PC-3 (cell line): ENCODE measurements at regions not wholly inside any gene's neighbourhood (a gene's known extent, or its start where the extent isn't known, plus 50 kb on each side); places are given as distances from the start of the nearest gene placed in this dataset.

Experiments
- ATAC-seq: fragments of 200-7000 bp; cut with Tn5 transposase; 2 replicates; pipeline ENCODE4 v1.9.1; 2020; ENCODE audit warnings: mild to moderate bottlenecking, moderate library complexity
- BruUV-seq: library from RNA; stranded (reverse); fragments of 400-500 nt; replicated peaks from 2 replicates; lab custom pipeline; 2021; lab: Mats Ljungman, UMichigan
- CTCF ChIA-PET: fragments of 300-600 bp; sonication (Branson Sonifier 250); formaldehyde crosslinking; loops from one replicate; lab custom pipeline; 2022; ENCODE audit warnings: antibody characterized with exemption; lab: Charles Lee
- POLR2A ChIA-PET: fragments of 300-600 bp; sonication (Branson Sonifier 250); formaldehyde crosslinking; loops from one replicate; lab custom pipeline; 2022; ENCODE audit warnings: antibody characterized with exemption; ENCODE audit not compliant: unreplicated experiment; lab: Charles Lee
- DNase-seq: peaks from one replicate; pipeline ENCODE4 v3.0.0-alpha.2; 2015
- H2AFZ ChIP-seq: fragments of 300-600 bp; sonication (generic); 2 replicates; pipeline ENCODE4 v1.6.0; 2016; ENCODE audit warnings: antibody characterized with exemption, low read length
- H3F3A ChIP-seq: fragments of 300-600 bp; sonication (generic); one replicate; pipeline ENCODE4 v1.6.0; 2017; ENCODE audit warnings: antibody characterized with exemption, low read length, control low read depth, mild to moderate bottlenecking; ENCODE audit not compliant: unreplicated experiment
- H3K27ac ChIP-seq: fragments of 300-600 bp; sonication (generic); 2 replicates; pipeline ENCODE4 v1.5.1; 2016; ENCODE audit warnings: mild to moderate bottlenecking, low read length
- H3K27me3 ChIP-seq: fragments of 300-600 bp; sonication (generic); 2 replicates; pipeline ENCODE4 v1.6.1; 2016; ENCODE audit warnings: low read length, mixed read lengths
- H3K36me3 ChIP-seq: fragments of 300-600 bp; sonication (generic); 2 replicates; pipeline ENCODE4 v1.6.1; 2016; ENCODE audit warnings: low read depth, mixed run types, low read length, mixed read lengths
- H3K4me1 ChIP-seq: fragments of 300-600 bp; sonication (generic); 2 replicates; pipeline ENCODE4 v1.5.1; 2016; ENCODE audit warnings: low read length; ENCODE audit not compliant: insufficient read depth
- H3K4me2 ChIP-seq: fragments of 300-600 bp; sonication (generic); 2 replicates; pipeline ENCODE4 v1.6.0; 2016; ENCODE audit warnings: low read length
- H3K4me3 ChIP-seq: fragments of 300-600 bp; sonication (generic); 2 replicates; pipeline ENCODE4 v1.5.1; 2016; ENCODE audit warnings: mild to moderate bottlenecking, low read length, mixed read lengths
- H3K79me2 ChIP-seq: fragments of 300-600 bp; sonication (generic); 2 replicates; pipeline ENCODE4 v1.6.1; 2017; ENCODE audit warnings: low read length, mixed read lengths
- H3K9ac ChIP-seq: fragments of 300-600 bp; sonication (generic); 2 replicates; pipeline ENCODE4 v1.6.0; 2016; ENCODE audit warnings: mild to moderate bottlenecking, low read length
- H3K9me2 ChIP-seq: fragments of 300-600 bp; sonication (generic); replicated peaks from 2 replicates; pipeline ENCODE4 v1.6.1; 2016; ENCODE audit warnings: mixed run types, low read length, mixed read lengths
- H3K9me3 ChIP-seq: fragments of 300-600 bp; sonication (generic); 2 replicates; pipeline ENCODE4 v1.6.1; 2016; ENCODE audit warnings: low read length, mixed read lengths
- H4K20me1 ChIP-seq: fragments of 300-600 bp; sonication (generic); 2 replicates; pipeline ENCODE4 v1.6.1; 2016; ENCODE audit warnings: low read length, mixed read lengths
- EZH2 ChIP-seq: fragments of 300-600 bp; sonication (generic); IDR thresholded peaks from one replicate; pipeline ENCODE4 v1.6.1; 2017; ENCODE audit warnings: antibody characterized with exemption, mild to moderate bottlenecking, low read length; ENCODE audit not compliant: unreplicated experiment
- EZH2phosphoT487 ChIP-seq: fragments of 300-600 bp; sonication (generic); IDR thresholded peaks from 2 replicates; pipeline ENCODE4 v1.6.1; 2018; ENCODE audit warnings: mild to moderate bottlenecking, antibody characterized with exemption, low read length, borderline replicate concordance
- intact Hi-C: fragments of 100-400 bp; cut with micrococcal nuclease; formaldehyde crosslinking; loops from 2 replicates; pipeline ENCODE4 v1.9.0; 2023
- TF ChIP-seq, protein P1 (sequence below): fragments of 300-600 bp; sonication (generic); conservative IDR thresholded peaks from 2 replicates; pipeline ENCODE4 v1.5.1; 2017; ENCODE audit warnings: antibody characterized with exemption, low read depth, mild to moderate bottlenecking, low read length

DNA sequence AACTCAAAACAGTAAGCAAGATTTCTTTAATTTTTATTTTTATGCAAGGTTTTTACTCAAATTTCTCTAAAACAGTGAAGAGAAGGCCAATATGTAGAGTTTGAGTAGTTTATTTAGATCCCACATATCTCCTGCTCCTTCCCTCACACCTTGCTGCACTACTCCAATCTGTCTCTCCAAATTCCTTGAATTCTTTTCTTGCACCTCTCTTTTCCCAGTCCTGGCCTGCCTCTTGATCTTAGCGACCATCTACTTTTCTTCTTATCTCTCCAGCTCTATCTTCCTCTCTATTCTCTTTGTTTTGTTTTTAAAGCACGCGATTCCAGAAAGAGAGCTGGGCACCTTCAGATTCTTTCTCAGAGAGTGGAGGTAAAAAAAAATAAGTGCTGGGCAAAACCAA, 86.7 kb upstream of the KCNQ5 start:
- H3F3A ChIP-seq: no peaks in the 10 kb centered on the region
- no peak overlapping the region for H3K9ac ChIP-seq
- no TSS peak for BruUV-seq
- H3K9me3 ChIP-seq: no peaks in the 10 kb centered on the region
- H3K4me2 ChIP-seq: no peak overlapping the region
- intact Hi-C loops: no loop called here
- ATAC-seq (no peak), DNase-seq (no peak)
- H3K79me2 ChIP-seq: no peaks in the 10 kb centered on the region
- no peaks in the 10 kb centered on the region for H3K36me3 ChIP-seq
- CTCF ChIA-PET: no interaction called here
- no peak overlapping the region for H2AFZ ChIP-seq
- H3K27me3 ChIP-seq: no peaks in the 10 kb centered on the region
- TF ChIP-seq EZH2phosphoT487 (no peak), EZH2 (no peak)
- TF ChIP-seq, protein P1, sequence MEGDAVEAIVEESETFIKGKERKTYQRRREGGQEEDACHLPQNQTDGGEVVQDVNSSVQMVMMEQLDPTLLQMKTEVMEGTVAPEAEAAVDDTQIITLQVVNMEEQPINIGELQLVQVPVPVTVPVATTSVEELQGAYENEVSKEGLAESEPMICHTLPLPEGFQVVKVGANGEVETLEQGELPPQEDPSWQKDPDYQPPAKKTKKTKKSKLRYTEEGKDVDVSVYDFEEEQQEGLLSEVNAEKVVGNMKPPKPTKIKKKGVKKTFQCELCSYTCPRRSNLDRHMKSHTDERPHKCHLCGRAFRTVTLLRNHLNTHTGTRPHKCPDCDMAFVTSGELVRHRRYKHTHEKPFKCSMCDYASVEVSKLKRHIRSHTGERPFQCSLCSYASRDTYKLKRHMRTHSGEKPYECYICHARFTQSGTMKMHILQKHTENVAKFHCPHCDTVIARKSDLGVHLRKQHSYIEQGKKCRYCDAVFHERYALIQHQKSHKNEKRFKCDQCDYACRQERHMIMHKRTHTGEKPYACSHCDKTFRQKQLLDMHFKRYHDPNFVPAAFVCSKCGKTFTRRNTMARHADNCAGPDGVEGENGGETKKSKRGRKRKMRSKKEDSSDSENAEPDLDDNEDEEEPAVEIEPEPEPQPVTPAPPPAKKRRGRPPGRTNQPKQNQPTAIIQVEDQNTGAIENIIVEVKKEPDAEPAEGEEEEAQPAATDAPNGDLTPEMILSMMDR: no peak
- H3K4me3 ChIP-seq: no peak overlapping the region
- H3K9me2 ChIP-seq: no peaks in the 10 kb centered on the region
- POLR2A ChIA-PET: no interaction called here
- no peaks in the 10 kb centered on the region for H4K20me1 ChIP-seq
- no peak overlapping the region for H3K27ac ChIP-seq
- peaks cover 18% of the 10 kb centered on the region for H3K4me1 ChIP-seq

DNA sequence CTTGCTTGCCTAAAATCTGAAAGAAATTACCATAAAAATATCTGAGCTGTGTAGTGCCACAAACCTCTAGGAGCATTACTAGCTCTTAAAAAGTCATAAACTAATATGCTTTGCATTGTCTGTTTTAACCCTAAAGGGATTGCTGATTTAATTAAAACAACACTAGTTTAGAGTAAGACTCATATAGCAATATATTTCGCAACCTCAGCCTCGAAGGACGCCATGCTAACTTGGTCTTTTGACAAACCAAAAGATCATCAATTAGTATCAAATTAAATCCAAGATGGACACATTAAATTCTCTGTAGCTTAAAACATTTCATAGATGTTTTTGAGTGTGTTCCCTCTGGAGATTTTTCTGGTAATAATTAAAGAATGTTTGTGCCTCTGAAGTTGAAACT, 74.8 kb upstream of the KCNQ5 start:
- H3K9me2 ChIP-seq: no peaks in the 10 kb centered on the region
- no peaks in the 10 kb centered on the region for H3K27me3 ChIP-seq
- H3K79me2 ChIP-seq: no peaks in the 10 kb centered on the region
- no peak overlapping the region for H3K9ac ChIP-seq
- no peak overlapping the region for H3K4me2 ChIP-seq
- DNase-seq (no peak), ATAC-seq (no peak)
- TF ChIP-seq EZH2phosphoT487 (no peak), EZH2 (no peak)
- TF ChIP-seq, protein P1: no peak
- no peak overlapping the region for H3K27ac ChIP-seq
- ChIA-PET CTCF (no interaction called here), POLR2A (no interaction called here)
- no TSS peak for BruUV-seq
- H2AFZ ChIP-seq: no peak overlapping the region
- no peaks in the 10 kb centered on the region for H3K36me3 ChIP-seq
- intact Hi-C loops: no loop called here
- H4K20me1 ChIP-seq: no peaks in the 10 kb centered on the region
- H3F3A ChIP-seq: no peaks in the 10 kb centered on the region
- no peaks in the 10 kb centered on the region for H3K9me3 ChIP-seq
- peaks cover 17% of the 10 kb centered on the region for H3K4me1 ChIP-seq
- no peak overlapping the region for H3K4me3 ChIP-seq

DNA sequence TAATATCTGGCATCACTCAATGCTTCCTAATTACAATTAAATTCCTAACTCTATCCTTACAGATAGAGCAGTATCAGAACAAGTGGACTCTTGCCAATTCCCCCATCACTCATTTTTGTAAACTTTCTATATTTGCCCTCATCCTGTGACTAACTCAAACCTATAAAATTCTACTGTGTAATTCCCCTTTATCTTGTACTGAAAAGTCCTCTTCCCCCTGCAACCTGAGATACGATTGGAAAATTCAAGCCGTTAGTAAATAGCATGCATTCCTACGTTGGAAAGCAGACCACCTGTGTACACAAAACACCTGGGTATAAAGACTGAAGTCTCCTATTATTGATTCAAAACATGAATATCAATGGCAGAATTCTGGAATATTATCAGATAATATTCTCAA, 70.4 kb upstream of the KCNQ5 start:
- intact Hi-C loops: loop anchor here (5.0 kb wide), 4 partner anchors 96 to 901 kb away; partner anchors contain the start of gene CGAS
- Histone ChIP-seq H3K9ac (0 out of 2 replicates have a peak overlapping the region, but pooled peaks have one; percentile 23), H4K20me1 (no peaks in the 10 kb centered on the region), H3K27me3 (no peaks in the 10 kb centered on the region), H2AFZ (no peak overlapping the region), H3K9me2 (no peaks in the 10 kb centered on the region), H3K4me2 (peak overlapping the region; percentile 73), H3K4me1 (peaks cover 54% of the 10 kb centered on the region), H3K79me2 (no peaks in the 10 kb centered on the region), H3K4me3 (no peak overlapping the region), H3F3A (peaks cover 8% of the 10 kb centered on the region), H3K27ac (peak overlapping the region; percentile 98), H3K36me3 (no peaks in the 10 kb centered on the region), H3K9me3 (no peaks in the 10 kb centered on the region)
- no TSS peak for BruUV-seq
- ATAC-seq (peak; percentile 29), DNase-seq (peak; percentile 81)
- POLR2A ChIA-PET: no interaction called here
- TF ChIP-seq, protein P1: no peak
- TF ChIP-seq EZH2phosphoT487: no peak
- TF ChIP-seq EZH2: no peak
- CTCF ChIA-PET: no interaction called here
